Stimulated activated CD8-positive, alpha-beta memory T cell treated with anti-CD3 and anti-CD28 coated beads, Interleukin-4, amount 100 ng/mL, for 24 hours (primary cell): ENCODE measurements at regions not wholly inside any gene's neighbourhood (a gene's known extent, or its start where the extent isn't known, plus 50 kb on each side); places are given as distances from the start of the nearest gene placed in this dataset.
"Not testable (repeated sequence)": the region's sequence is repeated elsewhere in the genome, so short reads cannot be mapped to it uniquely, and the experiment has no call there.

Experiments used
- DNase-seq: peaks from one replicate; pipeline ENCODE4 v3.0.0-alpha.2; 2020; ENCODE audit warnings: low read depth

GRCh38 chr19:29012457-29012856 lies 200.5 kb downstream of the UQCRFS1 start:
- no peak for DNase-seq

GRCh38 chr19:29010276-29010675 lies 202.7 kb downstream of the UQCRFS1 start:
- no peak for DNase-seq

DNA sequence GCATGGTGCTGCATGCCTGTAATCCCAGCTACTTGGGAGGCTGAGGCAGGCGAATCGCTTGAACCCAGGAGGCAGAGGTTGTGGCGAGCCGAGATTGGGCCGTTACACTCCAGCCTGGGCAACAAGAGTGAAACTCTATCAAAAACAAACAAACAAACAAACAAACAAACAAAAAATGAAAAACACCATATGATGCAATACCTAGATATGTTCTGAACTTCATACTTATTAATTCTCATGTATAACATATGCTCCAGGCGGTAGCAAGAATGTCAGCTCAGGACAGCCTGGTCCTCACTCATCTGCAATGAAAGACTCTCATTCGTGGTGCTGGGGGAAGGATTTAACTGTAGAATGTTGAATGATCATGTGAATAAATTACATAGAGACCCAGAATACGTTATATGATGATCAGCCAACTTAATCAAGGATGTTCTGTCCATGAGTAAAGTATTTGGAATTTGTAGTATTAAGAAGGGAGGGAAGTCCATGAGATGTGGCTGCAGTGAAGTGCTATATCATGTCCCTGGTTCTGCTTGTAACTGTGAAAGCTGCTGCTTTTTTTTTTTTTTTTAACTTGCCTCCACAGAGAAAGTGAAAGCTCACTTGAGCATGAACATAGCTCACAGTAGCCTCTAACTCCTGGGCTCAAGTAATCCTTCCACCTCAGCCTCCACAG lies 206.8 kb downstream of the UQCRFS1 start:
- no peak for DNase-seq

- DNase-seq = no peak
These were observed 208.2 kb downstream of the UQCRFS1 start for GRCh38 chr19:29004796-29005195.

GRCh38 chr19:29003641-29004409 lies 209.1 kb downstream of the UQCRFS1 start:
- DNase-seq = no peak

GRCh38 chr19:29002336-29002735 lies 210.6 kb downstream of the UQCRFS1 start:
- no peak for DNase-seq

GRCh38 chr19:29001597-29002245 lies 211.2 kb downstream of the UQCRFS1 start:
- DNase-seq = no peak

- DNase-seq = no peak
These were observed 211.8 kb downstream of the UQCRFS1 start for GRCh38 chr19:29001141-29001581.

- DNase-seq = no peak
These were observed 213.1 kb downstream of the UQCRFS1 start for GRCh38 chr19:28999724-29000433.

- no peak for DNase-seq
These were observed 214.0 kb downstream of the UQCRFS1 start for GRCh38 chr19:28998974-28999373.

- not testable (repeated sequence) for DNase-seq
These were observed 215.1 kb downstream of the UQCRFS1 start for GRCh38 chr19:28997866-28998265.

- DNase-seq = no peak
These were observed 222.4 kb downstream of the UQCRFS1 start for GRCh38 chr19:28990522-28990921.

GRCh38 chr19:28989739-28990138 lies 223.2 kb downstream of the UQCRFS1 start:
- no peak for DNase-seq

DNA sequence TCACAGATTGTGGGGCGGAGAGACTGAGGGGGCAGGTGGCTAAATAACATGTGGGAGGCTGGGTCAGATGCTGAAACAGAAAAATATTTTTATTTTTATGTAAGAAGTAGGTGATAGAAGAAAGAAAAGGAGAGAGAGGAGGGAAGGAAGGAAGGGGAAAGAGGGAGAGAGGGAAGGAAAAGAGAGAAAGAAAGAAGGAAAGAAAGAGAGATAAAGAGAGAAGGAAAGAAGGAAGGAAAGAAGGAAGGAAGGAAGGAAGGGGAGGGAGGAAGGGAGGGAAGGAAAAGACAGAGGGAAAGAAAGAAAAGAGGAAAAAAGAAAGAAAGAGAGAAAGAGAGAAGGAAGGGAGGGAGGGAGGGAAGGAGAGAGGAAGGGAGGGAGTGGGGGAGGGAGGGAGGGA lies 224.9 kb downstream of the UQCRFS1 start:
- DNase-seq = no peak

DNA sequence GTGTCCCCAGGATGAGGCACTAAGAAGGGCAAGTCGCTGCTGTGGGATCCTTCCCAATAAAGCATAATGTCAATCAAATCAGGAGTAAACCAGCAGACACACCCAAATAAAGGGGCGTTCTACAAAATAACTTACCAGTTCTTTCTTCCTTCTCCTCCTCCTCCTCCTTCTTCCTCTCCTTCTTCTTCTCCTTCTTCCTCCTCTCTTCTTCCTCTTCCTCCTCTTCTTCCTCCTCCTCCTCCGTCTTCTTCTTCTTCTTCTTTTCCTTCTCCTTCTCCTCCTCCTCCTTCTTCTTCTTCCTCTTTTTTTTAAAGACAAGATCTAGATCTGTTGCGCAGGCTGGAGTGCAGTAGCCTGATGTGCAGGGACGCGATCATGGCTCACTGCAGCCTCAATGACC lies 225.8 kb downstream of the UQCRFS1 start:
- DNase-seq = no peak

- no peak for DNase-seq
These were observed 227.8 kb downstream of the UQCRFS1 start for GRCh38 chr19:28985201-28985600.

DNA sequence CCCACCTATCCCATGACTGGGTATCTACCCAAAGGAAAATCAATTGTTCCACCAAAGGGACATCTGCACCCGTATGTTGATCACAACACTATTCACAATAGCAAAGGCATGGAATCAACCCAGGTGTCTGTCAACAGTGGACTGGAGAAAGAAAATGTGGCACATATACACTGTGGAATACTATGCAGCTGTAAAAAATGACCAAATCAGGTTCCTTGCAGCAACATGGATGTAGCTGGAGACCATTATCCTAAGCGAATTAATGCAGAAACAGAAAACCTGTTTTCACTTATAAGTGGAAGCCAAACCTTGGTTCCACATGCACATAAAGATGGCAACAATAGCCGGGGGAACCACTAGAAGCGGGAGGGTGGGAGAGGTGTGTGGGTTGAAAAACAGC lies 228.6 kb downstream of the UQCRFS1 start:
- no peak for DNase-seq

DNA sequence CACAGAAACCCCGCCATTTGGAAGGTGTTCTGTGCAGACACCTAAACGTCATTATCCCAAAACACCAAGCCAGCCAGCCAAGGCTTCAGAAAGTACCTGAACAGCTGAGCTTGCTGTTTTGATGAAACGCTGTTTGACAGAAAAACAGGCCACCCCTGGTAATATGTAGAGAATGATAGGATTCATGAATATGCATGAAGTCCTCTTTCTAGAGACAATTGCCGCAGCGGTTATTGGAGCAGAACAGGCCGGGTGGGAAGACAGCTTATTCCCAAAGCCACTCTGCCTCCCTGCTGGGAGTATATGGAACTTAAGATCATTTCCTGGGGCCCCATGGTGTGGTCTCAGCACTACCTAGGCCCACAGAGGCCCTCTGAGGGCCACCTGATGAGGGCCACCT lies 229.5 kb downstream of the UQCRFS1 start:
- DNase-seq = no peak

GRCh38 chr19:28981994-28982393 lies 231.0 kb downstream of the UQCRFS1 start:
- no peak for DNase-seq

DNA sequence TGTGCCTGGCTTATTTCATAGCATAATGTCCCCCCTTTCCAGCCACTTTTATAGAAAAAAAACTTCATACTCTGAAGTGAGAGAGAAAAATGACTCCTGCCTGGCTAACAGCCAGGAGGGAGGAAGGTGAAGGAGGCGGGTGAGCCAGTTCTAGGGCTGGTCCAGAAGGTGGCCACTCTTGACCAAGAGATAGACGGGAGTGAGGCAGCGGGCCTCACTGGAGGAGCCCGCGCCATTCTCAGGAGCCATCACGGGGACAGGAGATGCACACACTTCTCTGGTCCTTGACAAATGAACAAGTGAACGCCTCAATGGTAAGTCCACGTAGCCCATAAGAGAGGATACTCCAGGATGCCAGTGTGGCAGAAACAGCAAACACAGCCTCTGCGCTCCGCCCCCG lies 231.4 kb downstream of the UQCRFS1 start:
- no peak for DNase-seq

- no peak for DNase-seq
These were observed 232.6 kb downstream of the UQCRFS1 start for GRCh38 chr19:28980236-28980868.

DNA sequence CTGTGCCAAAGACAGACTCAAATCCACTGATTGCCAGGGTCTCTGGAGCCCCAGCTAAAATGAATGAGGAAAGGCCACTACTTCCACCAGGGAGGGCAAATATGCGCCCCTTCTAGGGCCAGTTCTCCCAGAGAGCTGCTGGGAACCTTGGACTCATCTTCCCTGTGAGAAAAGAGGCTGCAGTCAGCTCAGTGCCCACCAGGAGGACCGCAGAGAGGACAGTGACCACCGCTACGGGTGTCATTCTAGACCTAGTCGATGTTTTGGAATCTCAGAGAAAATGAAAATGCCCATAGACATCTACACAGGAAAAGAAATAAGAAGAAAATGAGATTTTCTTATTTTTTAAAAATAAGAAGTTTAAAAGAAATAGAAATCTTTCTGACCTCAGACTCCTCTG lies 235.1 kb downstream of the UQCRFS1 start:
- no peak for DNase-seq
